Ectodermal cell (in vitro differentiated cells): ENCODE measurements at regions not wholly inside any gene's neighbourhood (a gene's known extent, or its start where the extent isn't known, plus 50 kb on each side); places are given as distances from the start of the nearest gene placed in this dataset.

Source experiments
- H3K27ac ChIP-seq: 2 replicates; pipeline ENCODE4 v1.7.0; 2013; ENCODE audit warnings: mild to moderate bottlenecking, low read depth, low read length; ENCODE audit not compliant: insufficient read depth, poor library complexity, severe bottlenecking
- H3K27me3 ChIP-seq: 2 replicates; pipeline ENCODE4 v1.7.0; 2013; ENCODE audit warnings: mild to moderate bottlenecking, low read length; ENCODE audit not compliant: insufficient read depth, control insufficient read depth, poor library complexity, severe bottlenecking
- H3K36me3 ChIP-seq: one replicate; pipeline ENCODE4 v1.7.0; 2013; ENCODE audit warnings: low read length; ENCODE audit not compliant: control insufficient read depth, insufficient read depth
- H3K4me1 ChIP-seq: one replicate; pipeline ENCODE4 v1.7.0; 2013; ENCODE audit warnings: low read length; ENCODE audit not compliant: control insufficient read depth, insufficient read depth
- H3K4me3 ChIP-seq: 2 replicates; pipeline ENCODE4 v1.7.0; 2013; ENCODE audit warnings: low read depth, low read length, control low read depth; ENCODE audit not compliant: insufficient read depth
- H3K9me3 ChIP-seq: 2 replicates; pipeline ENCODE4 v1.7.0; 2013; ENCODE audit warnings: mild to moderate bottlenecking, low read length, moderate library complexity; ENCODE audit not compliant: control insufficient read depth
- WGBS, 2 experiments: methylation state at CpG; one replicate each; pipeline ENCODE4 v1.1.7; 2013; ENCODE audit warnings: missing lambda C conversion rate in 2 of 2; 5-methylcytosine and 5-hydroxymethylcytosine counted together

GRCh38 chr6:9647599-9647998, 767.3 kb downstream of the TFAP2A start:
- no peak overlapping the region for H3K4me3 ChIP-seq
- H3K9me3 ChIP-seq = no peaks in the 10 kb centered on the region
- no peak overlapping the region for H3K27ac ChIP-seq
- H3K27me3 ChIP-seq = no peaks in the 10 kb centered on the region
- H3K4me1 ChIP-seq = no peaks in the 10 kb centered on the region
- 83 to 85% methylated on average over 1 of the region's 1 CpG for WGBS, 2 experiments
- H3K36me3 ChIP-seq = no peaks in the 10 kb centered on the region

DNA sequence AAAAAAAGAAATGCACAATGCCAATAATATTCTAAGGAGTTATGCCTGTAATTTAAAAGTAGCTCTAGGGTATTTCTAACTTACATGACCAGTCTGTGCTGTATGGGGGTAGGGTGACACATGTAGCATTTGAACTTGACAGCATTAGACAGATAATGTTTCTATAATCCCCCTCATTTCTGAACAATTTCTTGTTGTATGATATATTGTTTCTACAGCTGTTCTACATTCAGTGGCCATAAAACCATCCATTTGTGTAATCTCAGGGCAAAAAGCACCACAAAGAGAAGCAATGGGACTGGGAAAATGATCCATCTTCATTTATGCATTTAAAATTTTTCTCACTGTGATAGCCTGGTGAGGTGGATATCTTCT, 767.8 kb downstream of the TFAP2A start:
- H3K27me3 ChIP-seq = no peaks in the 10 kb centered on the region
- no peak overlapping the region for H3K4me3 ChIP-seq
- no peaks in the 10 kb centered on the region for H3K36me3 ChIP-seq
- H3K27ac ChIP-seq = no peak overlapping the region
- no peaks in the 10 kb centered on the region for H3K9me3 ChIP-seq
- no peaks in the 10 kb centered on the region for H3K4me1 ChIP-seq

- H3K4me1 ChIP-seq = no peaks in the 10 kb centered on the region
- no peaks in the 10 kb centered on the region for H3K9me3 ChIP-seq
- no peak overlapping the region for H3K4me3 ChIP-seq
- WGBS, 2 experiments = 95% methylated on average over 4 of the region's 4 CpGs
- H3K27me3 ChIP-seq = no peaks in the 10 kb centered on the region
- no peaks in the 10 kb centered on the region for H3K36me3 ChIP-seq
- H3K27ac ChIP-seq = no peak overlapping the region
Observed at GRCh38 chr6:9646342-9647070, 768.4 kb downstream of the TFAP2A start.

DNA sequence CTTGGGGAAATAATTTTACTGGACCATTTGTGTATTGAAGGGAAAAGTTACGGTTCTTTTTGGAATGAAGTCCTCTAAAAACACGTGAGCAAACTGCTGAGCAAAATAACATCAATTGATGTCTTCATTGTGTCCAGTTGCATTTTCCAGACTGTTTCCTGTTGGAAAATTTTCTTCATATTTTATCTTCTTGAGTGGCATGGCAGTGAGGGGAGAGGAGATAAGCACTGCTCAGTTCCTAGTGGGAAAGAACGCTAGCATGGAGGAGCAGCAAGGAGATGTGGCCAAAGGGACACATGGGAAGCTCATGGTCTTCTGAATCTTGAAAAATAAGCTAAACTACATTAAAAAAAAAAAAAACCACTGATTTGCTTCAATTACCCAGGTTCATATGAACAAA, 776.0 kb downstream of the TFAP2A start:
- Histone ChIP-seq H3K36me3 (no peaks in the 10 kb centered on the region), H3K4me3 (no peak overlapping the region)
- 98% methylated on average over 3 of the region's 3 CpGs for WGBS, 2 experiments

DNA sequence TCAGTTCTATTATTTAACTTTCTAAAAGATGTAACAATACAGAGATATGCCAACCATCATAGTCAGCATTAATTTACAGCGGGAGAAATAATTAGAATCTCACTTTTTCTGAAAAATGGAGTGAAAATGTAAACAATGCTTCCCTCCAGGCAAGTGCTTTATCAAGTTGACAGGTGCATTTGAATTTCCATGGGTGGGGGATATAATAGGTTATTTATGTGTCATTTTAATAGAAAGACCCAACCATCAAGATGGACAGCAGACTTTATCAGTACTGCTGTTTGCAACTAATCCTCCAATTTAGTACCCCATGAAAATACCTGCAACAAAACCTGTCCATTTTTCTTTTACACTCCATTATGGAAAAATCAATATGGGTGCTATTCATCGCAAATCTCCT, 780.1 kb downstream of the TFAP2A start:
- Histone ChIP-seq H3K9me3 (no peaks in the 10 kb centered on the region), H3K36me3 (no peaks in the 10 kb centered on the region), H3K4me3 (no peak overlapping the region), H3K27ac (no peak overlapping the region), H3K4me1 (no peaks in the 10 kb centered on the region), H3K27me3 (no peaks in the 10 kb centered on the region)
- WGBS, 2 experiments = 80 to 91% methylated on average over 1 to 2 of the region's 2 CpGs

More for the DNA sequence above, 776.0 kb downstream of the TFAP2A start:
- Histone ChIP-seq H3K27ac (no peak overlapping the region), H3K27me3 (no peaks in the 10 kb centered on the region), H3K9me3 (no peaks in the 10 kb centered on the region), H3K4me1 (no peaks in the 10 kb centered on the region)

- Histone ChIP-seq H3K4me1 (no peaks in the 10 kb centered on the region), H3K4me3 (no peak overlapping the region), H3K27me3 (no peaks in the 10 kb centered on the region), H3K36me3 (no peaks in the 10 kb centered on the region), H3K27ac (no peak overlapping the region), H3K9me3 (no peaks in the 10 kb centered on the region)
Observed at GRCh38 chr6:9632026-9632425, 782.8 kb downstream of the TFAP2A start.

DNA sequence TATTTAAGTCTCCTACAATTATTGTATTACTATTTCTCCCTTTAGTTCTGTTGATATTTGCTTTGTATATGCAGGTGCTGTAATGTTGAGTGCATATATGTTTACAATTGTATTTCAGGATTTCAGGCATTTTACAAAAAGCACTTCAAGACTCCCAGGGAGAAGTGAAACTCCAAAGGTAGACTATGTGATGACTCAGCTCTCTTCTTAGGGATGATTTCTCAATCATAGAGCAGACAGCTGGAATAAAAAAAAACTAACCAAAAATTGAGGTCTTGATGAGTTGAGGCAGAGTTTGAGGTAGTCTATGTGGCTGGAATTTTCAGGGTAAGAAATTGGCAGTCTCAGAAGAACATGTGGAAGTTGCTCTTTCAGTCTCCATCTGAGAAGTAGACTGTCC, 786.1 kb downstream of the TFAP2A start:
- Histone ChIP-seq H3K27ac (no peak overlapping the region), H3K27me3 (no peaks in the 10 kb centered on the region), H3K9me3 (no peaks in the 10 kb centered on the region), H3K4me3 (no peak overlapping the region), H3K36me3 (no peaks in the 10 kb centered on the region), H3K4me1 (no peaks in the 10 kb centered on the region)

DNA sequence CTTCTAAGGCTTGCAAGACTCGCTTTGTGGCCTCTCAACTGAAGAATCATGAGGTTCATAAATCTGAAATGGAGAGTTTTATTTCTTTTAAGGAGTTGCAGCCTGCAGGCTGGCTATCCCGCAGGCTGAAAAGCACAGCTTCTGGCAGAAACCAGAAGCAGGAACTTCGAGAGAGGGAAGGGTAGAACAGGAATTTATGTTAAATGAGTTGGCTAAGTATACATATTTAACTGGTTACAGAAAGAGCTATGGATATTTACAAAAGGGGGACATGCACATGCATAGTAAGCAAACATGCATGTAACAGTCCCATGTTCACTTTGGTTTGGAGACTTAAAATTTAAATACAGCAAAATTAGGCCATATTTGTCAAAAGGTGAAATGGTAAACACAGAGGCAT, 787.0 kb downstream of the TFAP2A start:
- Histone ChIP-seq H3K27ac (no peak overlapping the region), H3K4me1 (no peaks in the 10 kb centered on the region), H3K36me3 (no peaks in the 10 kb centered on the region), H3K4me3 (no peak overlapping the region), H3K9me3 (no peaks in the 10 kb centered on the region), H3K27me3 (no peaks in the 10 kb centered on the region)
- WGBS, 2 experiments = 85 to 87% methylated on average over 3 of the region's 3 CpGs

GRCh38 chr6:9623985-9624384, 790.9 kb downstream of the TFAP2A start:
- H3K27ac ChIP-seq = no peak overlapping the region
- H3K36me3 ChIP-seq = no peaks in the 10 kb centered on the region
- H3K9me3 ChIP-seq = no peaks in the 10 kb centered on the region
- no peaks in the 10 kb centered on the region for H3K4me1 ChIP-seq
- no peak overlapping the region for H3K4me3 ChIP-seq
- no peaks in the 10 kb centered on the region for H3K27me3 ChIP-seq
- 92 to 94% methylated on average over 3 of the region's 3 CpGs for WGBS, 2 experiments

GRCh38 chr6:9623228-9623832, 791.5 kb downstream of the TFAP2A start:
- H3K4me1 ChIP-seq = no peaks in the 10 kb centered on the region

More at GRCh38 chr6:9623228-9623832, 791.5 kb downstream of the TFAP2A start:
- H3K36me3 ChIP-seq = no peaks in the 10 kb centered on the region
- no peak overlapping the region for H3K4me3 ChIP-seq
- no peaks in the 10 kb centered on the region for H3K9me3 ChIP-seq
- H3K27me3 ChIP-seq = no peaks in the 10 kb centered on the region
- H3K27ac ChIP-seq = no peak overlapping the region
- WGBS, 2 experiments = 90 to 95% methylated on average over 7 to 8 of the region's 8 CpGs
